IMR-90 (cell line): ENCODE measurements at regions not wholly inside any gene's neighbourhood (a gene's known extent, or its start where the extent isn't known, plus 50 kb on each side); places are given as distances from the start of the nearest gene placed in this dataset.

ENCODE experiments used
- CHD1 ChIP-seq: IDR thresholded peaks from 2 replicates; pipeline ENCODE4 v1.6.1; 2012; ENCODE audit warnings: low read depth, low read length, improper control_type of control experiment
- CTCF ChIP-seq: conservative IDR thresholded peaks from 2 replicates; pipeline ENCODE4 v1.5.1; 2012; ENCODE audit warnings: mild to moderate bottlenecking, low read depth, low read length, improper control_type of control experiment
- MXI1 ChIP-seq: IDR thresholded peaks from 2 replicates; pipeline ENCODE4 v1.6.1; 2012; ENCODE audit warnings: low read depth, mild to moderate bottlenecking, low read length, moderate library complexity, borderline replicate concordance
- RAD21 ChIP-seq: IDR thresholded peaks from 2 replicates; pipeline ENCODE4 v1.6.1; 2012; ENCODE audit warnings: low read length, improper control_type of control experiment

- TF ChIP-seq CTCF (no peak), CHD1 (no peak), RAD21 (no peak), MXI1 (no peak)
Measured at GRCh38 chr9:13879981-13880380, 434.0 kb downstream of the NFIB start.
